ENCODE measurements at regions not wholly inside any gene's neighbourhood (a gene's known extent, or its start where the extent isn't known, plus 50 kb on each side); places are given as distances from the start of the nearest gene placed in this dataset.

GRCh38 chr1:217078078-217078690, 355.0 kb upstream of the ESRRG start:
- no peak for TF ChIP-seq CTCF (conservative IDR thresholded peaks at IDR 0.05 in 1 of 2, IDR thresholded peaks at IDR 0.05 in 1 of 2; ENCODE audit: low read depth in 1 of 2, low read length in 2 of 2)
- TF ChIP-seq EZH2 (IDR thresholded peaks at IDR 0.05; ENCODE audit: low read length, missing control alignments), result no peak

Measured in fibroblast of lung (primary cell).